NCI-H2196 (cell line): ENCODE measurements at regions not wholly inside any gene's neighbourhood (a gene's known extent, or its start where the extent isn't known, plus 50 kb on each side); places are given as distances from the start of the nearest gene placed in this dataset.

Source experiments
- DNase-seq: peaks from one replicate; lab custom pipeline; 2025; ENCODE audit not compliant: unreplicated experiment; lab: John Stamatoyannopoulos, UW

DNA sequence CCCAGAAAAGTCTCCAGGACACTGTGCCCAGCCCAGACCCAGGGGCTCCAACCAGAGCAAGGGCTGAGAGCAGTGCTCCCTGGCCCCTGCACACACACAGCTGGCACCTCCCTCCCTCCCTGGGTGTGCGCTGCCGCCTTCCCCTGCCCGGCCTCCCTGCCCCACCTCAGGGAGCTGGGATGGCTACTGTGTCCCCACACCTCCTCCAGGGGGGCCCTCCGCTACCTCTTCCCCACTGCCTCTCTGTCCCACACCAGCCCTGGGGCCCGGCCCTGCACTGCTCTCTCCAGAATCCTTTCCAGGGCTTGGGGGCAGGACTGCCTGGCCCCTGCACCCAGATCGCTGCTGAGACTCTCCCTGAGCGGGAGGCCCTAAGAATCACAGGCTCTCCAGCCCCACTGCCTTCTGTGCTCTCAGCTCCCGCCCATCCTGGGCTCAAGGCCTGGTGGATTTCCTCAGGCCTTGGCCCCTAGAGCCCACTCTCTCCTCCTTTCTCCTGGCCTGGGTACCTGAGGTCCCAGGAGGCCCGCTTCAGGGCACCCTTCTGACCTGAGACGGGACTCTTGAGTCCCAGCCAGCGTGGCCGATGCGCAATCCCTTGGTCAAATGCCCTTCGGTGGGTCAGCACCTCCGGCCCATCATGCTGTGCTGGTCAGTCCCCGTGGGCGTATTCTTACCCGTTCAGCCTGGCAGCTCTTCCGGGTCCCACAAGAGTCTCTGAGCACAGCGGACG lies 276.8 kb upstream of the HDAC4 start:
- DNase-seq, result no peak

- no peak for DNase-seq
These were observed 276.1 kb upstream of the HDAC4 start for GRCh38 chr2:239676716-239677452.

GRCh38 chr2:239675826-239676715 lies 275.3 kb upstream of the HDAC4 start:
- DNase-seq, result no peak

GRCh38 chr2:239674981-239675825 lies 274.4 kb upstream of the HDAC4 start:
- no peak for DNase-seq

DNA sequence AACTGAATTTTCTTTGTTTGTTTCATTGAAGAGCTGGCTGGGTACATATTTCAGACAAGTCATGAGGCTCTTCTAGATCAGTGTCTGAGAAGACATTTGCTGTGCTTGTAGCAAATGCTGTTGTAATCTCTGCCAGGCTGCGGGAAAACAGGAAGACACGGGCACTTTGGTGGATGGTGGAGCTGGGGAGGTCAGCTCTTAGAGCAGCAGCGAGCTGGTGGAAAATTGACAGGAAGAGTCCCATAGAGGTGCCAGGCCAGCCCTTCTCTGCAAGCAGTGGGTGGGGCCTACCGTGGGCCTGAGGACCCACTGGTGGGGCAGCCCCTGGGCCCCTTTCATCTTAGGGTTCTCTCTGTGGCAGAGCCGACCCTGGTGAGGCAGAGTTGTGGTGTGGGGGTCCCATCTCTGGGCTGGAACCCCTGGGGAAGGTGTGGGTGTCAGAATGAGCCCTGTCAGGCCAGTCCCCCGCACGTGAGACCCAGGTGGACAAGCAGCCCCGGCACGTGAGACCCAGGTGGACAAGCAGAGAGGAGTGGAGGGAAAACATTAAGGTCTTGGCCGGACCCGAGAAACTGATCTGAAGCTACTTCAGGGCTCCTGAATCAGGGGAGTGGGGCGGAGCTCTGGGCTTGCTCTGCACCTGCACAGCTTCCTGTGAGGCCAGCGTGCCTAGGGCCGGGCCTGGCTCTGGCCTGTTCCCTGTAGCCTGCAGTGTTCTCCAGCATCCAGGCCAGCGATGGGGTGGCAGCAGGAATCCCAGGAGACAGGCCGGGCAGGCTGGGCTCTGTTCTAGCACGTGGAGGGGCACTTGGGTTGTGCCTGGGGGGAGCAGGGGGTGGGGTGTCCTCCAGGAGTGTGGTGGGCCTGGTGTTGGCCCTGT lies 273.5 kb upstream of the HDAC4 start:
- no peak for DNase-seq

DNA sequence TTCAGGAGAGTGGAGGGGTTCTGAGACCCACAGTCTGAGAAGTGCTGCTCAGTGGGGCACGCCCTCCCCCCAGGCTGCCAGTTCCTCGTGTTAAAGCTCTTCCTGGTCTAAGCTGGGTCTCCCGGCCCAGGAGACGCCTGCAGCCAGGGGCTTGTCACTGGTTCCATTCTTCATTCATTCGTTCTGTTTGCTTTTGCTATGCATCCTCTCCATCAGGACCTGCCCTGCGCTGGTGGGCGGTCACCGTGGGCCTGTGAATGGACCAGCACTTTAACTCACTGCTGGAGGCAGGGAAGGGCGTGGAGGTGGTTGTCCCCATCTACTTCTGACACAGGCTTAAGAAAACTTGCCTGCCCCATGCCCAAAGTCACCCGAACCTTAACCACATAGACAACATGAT lies 272.8 kb upstream of the HDAC4 start:
- DNase-seq, result no peak

DNA sequence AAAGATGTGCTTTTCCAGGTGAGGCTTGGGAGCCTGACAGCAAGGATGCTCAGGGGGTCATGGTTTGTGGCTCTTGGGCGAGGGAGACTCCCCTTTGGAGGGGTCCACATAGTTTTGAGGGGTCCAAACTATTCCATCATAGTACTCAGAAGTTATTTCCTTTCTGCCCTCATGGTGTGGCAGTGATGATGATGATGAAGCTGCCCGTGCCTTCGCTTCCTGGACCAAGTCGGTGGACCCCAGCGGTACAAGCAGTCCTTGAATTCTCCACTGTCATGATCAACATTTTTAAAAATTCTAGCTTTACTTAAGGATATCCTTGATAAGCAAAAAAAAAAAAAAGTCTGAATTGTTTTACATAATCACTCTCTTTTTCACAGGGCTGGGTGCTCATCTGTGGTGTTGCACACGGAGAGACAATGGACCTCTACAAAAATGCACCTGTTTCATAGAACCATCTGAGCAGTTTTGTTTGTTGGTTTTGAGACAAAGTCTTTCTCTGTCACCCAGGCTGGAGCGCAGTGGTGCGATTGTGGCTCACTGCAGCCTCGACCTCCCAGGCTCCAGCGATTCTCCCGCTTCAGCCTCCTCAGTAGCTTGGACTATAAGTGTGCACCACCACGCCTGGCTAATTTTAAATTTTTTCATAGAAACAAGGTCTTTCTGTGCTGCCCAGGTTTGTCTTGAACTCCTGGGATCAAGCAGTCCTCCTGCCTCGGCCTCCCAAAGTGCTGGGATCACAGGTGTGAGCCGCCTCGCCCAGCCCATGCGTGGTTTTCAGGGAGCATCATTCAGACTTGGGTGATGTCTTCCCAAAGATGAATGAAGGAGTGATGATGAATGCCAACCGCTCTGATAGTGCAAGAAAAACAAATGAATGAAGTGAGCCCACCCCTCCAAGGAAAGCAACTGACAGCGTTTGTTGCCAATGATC lies 271.4 kb upstream of the HDAC4 start:
- DNase-seq, result no peak

DNA sequence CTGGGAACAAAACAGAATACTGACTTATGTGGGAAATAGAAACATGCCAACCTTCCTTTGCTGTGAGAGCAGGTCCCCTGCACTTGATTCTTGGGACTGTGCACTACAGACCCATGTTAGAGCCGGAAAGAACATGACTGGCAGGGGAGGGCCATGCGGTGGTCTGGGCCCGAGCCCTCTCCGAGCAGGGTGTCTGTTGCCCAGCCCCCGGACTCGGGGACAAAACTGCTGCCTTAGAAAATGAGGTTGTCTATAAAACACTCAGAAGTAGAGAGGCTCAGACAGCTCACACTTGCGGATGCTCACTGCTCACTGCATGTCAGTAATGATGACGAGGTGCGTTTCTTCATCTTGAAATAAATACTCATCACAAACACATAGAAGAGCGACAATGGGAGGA lies 270.7 kb upstream of the HDAC4 start:
- no peak for DNase-seq

GRCh38 chr2:239670463-239671120 lies 269.8 kb upstream of the HDAC4 start:
- no peak for DNase-seq

DNA sequence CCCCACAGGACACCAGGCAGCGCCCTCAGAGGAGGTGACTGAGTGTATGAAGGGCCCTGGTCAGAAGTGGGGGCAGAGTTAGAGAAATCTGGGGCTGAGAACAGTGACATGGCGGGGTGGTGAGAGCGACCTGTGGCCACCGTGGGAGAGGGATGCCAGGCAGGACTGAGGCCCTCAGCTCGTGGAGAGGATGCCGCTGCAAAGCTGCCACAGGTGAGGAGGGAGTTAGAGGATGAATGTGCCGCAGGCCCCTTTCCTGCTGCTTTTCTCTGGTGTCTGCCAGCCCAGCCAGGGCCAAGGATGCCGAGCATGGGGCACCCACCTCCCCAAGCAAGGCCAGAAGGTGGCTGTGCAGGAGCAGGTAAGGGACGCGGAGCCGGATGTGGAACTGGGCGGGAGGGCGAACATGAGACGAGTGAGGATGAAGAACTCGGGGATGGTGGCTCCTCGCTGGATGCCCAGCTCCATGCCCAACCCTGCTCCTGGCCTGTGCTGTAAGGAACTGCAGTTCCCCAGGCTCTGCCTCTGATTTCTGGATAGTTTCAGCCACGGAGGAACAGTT lies 269.2 kb upstream of the HDAC4 start:
- no peak for DNase-seq

- DNase-seq, result no peak
These were observed 268.5 kb upstream of the HDAC4 start for GRCh38 chr2:239669181-239669898.

- no peak for DNase-seq
These were observed 267.8 kb upstream of the HDAC4 start for GRCh38 chr2:239668651-239669050.

DNA sequence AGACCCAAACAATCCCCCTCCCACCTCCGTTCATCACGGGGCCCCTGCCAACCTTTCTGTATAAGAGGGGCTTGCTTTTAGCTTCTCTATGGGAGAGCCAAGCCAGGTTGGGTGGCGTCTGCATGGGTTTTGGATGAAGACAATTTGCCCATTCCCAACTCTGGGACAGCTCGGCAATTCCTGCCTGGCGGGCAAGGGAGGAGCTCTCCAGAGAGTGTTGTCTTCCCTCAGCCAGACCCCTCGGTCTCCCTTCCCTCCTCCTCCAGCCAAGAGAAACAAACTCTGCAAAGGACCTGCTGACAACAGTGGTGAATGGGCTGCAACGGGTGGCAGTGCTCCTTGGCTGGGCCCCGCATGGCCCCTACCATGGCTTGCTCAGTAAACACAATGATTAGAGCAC lies 267.2 kb upstream of the HDAC4 start:
- DNase-seq, result no peak

DNA sequence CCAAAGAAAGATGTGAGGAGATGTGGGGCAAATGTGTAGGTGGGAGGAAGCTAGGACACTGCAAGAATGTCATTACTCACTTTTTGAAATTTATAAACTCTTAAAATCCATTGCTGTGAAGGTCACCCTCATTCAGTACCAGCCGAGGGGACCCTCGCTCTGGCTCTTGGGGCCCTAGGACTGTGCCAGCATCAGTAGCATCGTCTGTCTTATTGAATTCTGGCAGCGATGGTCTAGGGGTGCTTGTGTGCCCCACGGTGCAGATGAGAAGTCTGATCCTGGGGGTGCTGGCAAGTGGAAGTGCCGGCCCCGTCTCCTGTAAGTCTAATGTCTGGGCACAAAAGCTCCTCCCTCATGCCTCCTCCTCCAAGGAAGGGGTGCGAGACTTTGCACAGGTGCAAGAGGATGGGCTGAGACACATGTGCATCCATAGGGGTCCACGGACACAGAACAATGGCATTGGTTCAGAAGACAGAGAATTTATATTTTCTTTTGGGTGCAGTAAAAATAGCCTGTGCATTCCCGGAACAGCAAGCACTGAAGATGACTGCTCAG lies 266.7 kb upstream of the HDAC4 start:
- no peak for DNase-seq

DNA sequence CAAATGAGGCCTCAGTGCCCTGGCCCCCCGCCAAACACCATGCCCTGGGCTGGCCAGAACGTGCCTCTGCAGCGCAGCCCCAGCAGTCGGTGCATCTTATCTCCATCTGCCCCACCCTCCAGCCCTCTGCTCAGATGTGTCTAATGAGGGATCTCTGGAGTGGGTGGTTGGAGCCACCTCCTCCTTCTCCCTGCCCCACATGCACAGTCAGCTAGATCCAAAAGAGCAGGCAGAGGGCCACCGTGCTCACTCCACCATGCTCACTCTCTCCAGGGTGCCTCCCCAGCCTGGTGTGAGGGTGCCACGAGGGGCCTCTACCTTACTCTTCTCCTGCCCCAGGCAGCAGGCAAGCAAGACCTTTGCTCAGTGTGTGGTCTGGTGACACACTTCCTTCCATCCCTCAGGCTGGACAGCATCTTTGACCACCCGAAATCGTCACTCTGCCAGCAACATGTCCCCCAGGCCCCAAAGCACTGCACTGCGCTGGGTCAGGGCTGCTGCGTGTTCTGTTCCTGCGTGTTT lies 266.1 kb upstream of the HDAC4 start:
- DNase-seq, result no peak

GRCh38 chr2:239666053-239666854 lies 265.4 kb upstream of the HDAC4 start:
- DNase-seq, result no peak
